ENCODE measurements at regions not wholly inside any gene's neighbourhood (a gene's known extent, or its start where the extent isn't known, plus 50 kb on each side); places are given as distances from the start of the nearest gene placed in this dataset.

DNA sequence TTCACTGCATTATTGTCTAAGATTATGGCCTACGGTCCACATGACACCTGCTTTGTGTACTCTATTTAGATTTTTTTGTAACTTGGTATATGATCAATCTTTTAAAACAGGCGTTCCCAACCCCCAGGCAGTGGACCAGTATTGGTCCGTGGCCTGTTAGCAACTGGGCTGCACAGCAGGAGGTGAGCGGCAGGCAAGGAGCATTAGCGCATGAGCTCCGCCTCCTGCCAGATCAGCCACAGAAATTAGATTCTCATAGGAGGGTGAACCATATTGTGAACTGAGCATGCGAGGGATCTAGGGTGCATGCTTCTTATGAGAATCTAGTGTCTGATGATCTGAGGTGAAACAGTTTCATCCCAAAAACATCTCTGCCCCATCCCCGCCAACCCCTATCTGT is 228.4 kb upstream of the NR5A2 start:
- ChIA-PET POLR2A (no interaction called here), CTCF (ENCODE audit: low intra/inter-chr PET ratio, low total read pairs) (no interaction called here)
- no peaks in the 10 kb centered on the region for H4K20me1 ChIP-seq (ENCODE audit: insufficient read depth, low read length)
- FAIRE-seq (no peak), ATAC-seq (no peak), DNase-seq (ENCODE audit: low spot score) (no peak)
- H3K79me2 ChIP-seq (ENCODE audit: insufficient read depth, low read length): no peaks in the 10 kb centered on the region
- H3K27me3 ChIP-seq (ENCODE audit: control insufficient read depth in 1 of 2, insufficient read depth in 2 of 2, low read length in 2 of 2): no peaks in the 10 kb centered on the region; a peak in 1 of 5 replicates
- no peak overlapping the region for H3K4me3 ChIP-seq (replicated peaks in 1 of 3; ENCODE audit: insufficient read depth in 1 of 3, low read depth in 2 of 3, low read length in 3 of 3)
- no TSS peak for BruUV-seq (replicated peaks)
- 48% methylated on average over 8 of the region's 8 CpGs for WGBS (ENCODE audit: low lambda C conversion rate)
- no peak for TF ChIP-seq ERF (CRISPR knock-in tag; IDR thresholded peaks at IDR 0.05)
- no peak for TF ChIP-seq MYNN (CRISPR knock-in tag; IDR thresholded peaks at IDR 0.05; ENCODE audit: low read depth)
- TF ChIP-seq ZNF879 (CRISPR knock-in tag; IDR thresholded peaks at IDR 0.05): no peak
- no peak for TF ChIP-seq ZNF263 (CRISPR knock-in tag; IDR thresholded peaks at IDR 0.05)
- no peak for TF ChIP-seq ZNF205 (CRISPR knock-in tag; IDR thresholded peaks at IDR 0.05)
- no peak for TF ChIP-seq ZZZ3 (CRISPR knock-in tag; IDR thresholded peaks at IDR 0.05; ENCODE audit: borderline replicate concordance)
- TF ChIP-seq NFIB (CRISPR knock-in tag; IDR thresholded peaks at IDR 0.05; ENCODE audit: borderline replicate concordance): no peak
- TF ChIP-seq ZKSCAN1 (IDR thresholded peaks at IDR 0.05; ENCODE audit: low read length): no peak
- TF ChIP-seq ATRX (CRISPR knock-in tag; IDR thresholded peaks at IDR 0.05; ENCODE audit: borderline replicate concordance): no peak
- no peak for TF ChIP-seq PHF21A (CRISPR knock-in tag; IDR thresholded peaks at IDR 0.05)
- TF ChIP-seq, protein P1, sequence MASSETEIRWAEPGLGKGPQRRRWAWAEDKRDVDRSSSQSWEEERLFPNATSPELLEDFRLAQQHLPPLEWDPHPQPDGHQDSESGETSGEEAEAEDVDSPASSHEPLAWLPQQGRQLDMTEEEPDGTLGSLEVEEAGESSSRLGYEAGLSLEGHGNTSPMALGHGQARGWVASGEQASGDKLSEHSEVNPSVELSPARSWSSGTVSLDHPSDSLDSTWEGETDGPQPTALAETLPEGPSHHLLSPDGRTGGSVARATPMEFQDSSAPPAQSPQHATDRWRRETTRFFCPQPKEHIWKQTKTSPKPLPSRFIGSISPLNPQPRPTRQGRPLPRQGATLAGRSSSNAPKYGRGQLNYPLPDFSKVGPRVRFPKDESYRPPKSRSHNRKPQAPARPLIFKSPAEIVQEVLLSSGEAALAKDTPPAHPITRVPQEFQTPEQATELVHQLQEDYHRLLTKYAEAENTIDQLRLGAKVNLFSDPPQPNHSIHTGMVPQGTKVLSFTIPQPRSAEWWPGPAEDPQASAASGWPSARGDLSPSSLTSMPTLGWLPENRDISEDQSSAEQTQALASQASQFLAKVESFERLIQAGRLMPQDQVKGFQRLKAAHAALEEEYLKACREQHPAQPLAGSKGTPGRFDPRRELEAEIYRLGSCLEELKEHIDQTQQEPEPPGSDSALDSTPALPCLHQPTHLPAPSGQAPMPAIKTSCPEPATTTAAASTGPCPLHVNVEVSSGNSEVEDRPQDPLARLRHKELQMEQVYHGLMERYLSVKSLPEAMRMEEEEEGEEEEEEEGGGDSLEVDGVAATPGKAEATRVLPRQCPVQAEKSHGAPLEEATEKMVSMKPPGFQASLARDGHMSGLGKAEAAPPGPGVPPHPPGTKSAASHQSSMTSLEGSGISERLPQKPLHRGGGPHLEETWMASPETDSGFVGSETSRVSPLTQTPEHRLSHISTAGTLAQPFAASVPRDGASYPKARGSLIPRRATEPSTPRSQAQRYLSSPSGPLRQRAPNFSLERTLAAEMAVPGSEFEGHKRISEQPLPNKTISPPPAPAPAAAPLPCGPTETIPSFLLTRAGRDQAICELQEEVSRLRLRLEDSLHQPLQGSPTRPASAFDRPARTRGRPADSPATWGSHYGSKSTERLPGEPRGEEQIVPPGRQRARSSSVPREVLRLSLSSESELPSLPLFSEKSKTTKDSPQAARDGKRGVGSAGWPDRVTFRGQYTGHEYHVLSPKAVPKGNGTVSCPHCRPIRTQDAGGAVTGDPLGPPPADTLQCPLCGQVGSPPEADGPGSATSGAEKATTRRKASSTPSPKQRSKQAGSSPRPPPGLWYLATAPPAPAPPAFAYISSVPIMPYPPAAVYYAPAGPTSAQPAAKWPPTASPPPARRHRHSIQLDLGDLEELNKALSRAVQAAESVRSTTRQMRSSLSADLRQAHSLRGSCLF (CRISPR knock-in tag; IDR thresholded peaks at IDR 0.05; ENCODE audit: borderline replicate concordance): no peak
- no peak for TF ChIP-seq ZBTB38 (CRISPR knock-in tag; IDR thresholded peaks at IDR 0.05)
- H3K27ac ChIP-seq (ENCODE audit: extremely low read length, insufficient read depth, low read length): no peak overlapping the region
- no peaks in the 10 kb centered on the region for H3K4me1 ChIP-seq (ENCODE audit: insufficient read depth, low read length)
- in situ Hi-C loops (cut with HindIII; ENCODE audit: extremely low pct_ligation_motif_present, low pct_unique_long_range_greater_than_20kb): no loop called here
- H2AFZ ChIP-seq (ENCODE audit: low read length): no peak overlapping the region
- H3K36me3 ChIP-seq (replicated peaks in 1 of 2; ENCODE audit: control insufficient read depth in 1 of 2, insufficient read depth in 2 of 2, low read length in 2 of 2): no peaks in the 10 kb centered on the region
- intact Hi-C loops (cut with micrococcal nuclease; ENCODE audit: unreplicated experiment): no loop called here
- no peaks in the 10 kb centered on the region for H3K9me3 ChIP-seq (ENCODE audit: low read length)
- H3K9ac ChIP-seq (ENCODE audit: insufficient read depth, low read depth, low read length): no peak overlapping the region
- H3K4me2 ChIP-seq (ENCODE audit: low read depth, low read length): no peak overlapping the region
